DMS79 (cell line): ENCODE measurements at regions not wholly inside any gene's neighbourhood (a gene's known extent, or its start where the extent isn't known, plus 50 kb on each side); places are given as distances from the start of the nearest gene placed in this dataset.
"Not testable (repeated sequence)": the region's sequence is repeated elsewhere in the genome, so short reads cannot be mapped to it uniquely, and the experiment has no call there.

Source experiments
- DNase-seq: peaks from one replicate; lab custom pipeline; 2025; lab: John Stamatoyannopoulos, UW

- no peak for DNase-seq
These were observed 90.3 kb upstream of the TMTC4 start for GRCh38 chr13:100764937-100765336.

DNA sequence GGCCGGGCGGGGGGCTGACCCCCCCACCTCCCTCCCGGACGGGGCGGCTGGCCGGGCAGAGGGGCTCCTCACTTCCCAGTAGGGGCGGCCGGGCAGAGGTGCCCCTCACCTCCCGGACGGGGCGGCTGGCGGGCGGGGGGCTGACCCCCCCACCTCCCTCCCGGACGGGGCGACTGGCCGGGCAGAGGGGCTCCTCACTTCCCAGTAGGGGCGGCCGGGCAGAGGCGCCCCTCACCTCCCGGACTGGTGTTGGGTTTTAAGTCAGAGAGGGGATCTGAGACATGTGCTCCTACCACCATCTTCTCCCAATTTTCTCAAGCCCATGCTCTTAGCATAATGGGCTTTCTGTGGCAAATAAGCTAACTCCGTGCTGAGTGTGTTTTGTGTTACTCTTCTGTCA lies 87.5 kb upstream of the TMTC4 start:
- not testable (repeated sequence) for DNase-seq

DNA sequence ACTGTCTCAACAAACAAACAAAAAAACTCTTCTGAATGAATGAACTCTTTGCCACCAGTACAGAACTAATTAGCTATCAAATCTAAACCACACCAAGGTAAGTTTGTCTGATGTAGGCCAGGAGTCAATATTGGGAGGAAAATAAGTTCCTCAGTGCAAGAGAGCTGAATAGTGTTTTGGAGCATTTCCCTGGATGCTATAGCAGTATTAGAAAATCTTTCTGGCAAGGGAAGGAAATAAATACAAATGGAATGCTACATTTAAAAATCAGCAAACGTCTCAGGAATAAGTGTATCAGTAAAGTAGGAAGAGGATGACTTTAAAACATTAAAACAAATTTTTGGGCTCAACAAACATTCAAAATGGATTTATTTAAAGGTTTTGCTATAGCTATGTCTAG lies 81.3 kb upstream of the TMTC4 start:
- no peak for DNase-seq

GRCh38 chr13:100754459-100754858 lies 79.9 kb upstream of the TMTC4 start:
- DNase-seq: no peak

DNA sequence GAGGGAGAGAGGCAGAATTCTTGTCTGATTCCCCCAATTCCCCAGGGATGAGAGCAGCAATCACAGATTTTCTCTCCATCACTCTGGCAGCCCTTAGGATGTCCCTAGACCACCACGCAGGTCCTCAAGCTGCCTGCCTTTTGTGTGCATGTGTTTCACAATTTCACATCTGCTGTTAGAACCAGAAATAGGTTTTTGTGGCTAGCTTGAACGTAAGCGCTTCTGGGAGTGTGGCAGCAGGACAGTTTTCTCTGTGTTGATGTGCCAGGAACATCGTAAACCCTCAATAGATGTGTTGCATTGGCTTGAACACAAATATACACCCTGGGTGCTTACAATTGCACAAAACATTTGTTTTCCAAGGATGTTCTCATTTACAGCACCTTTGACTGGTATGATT lies 78.8 kb upstream of the TMTC4 start:
- no peak for DNase-seq

DNA sequence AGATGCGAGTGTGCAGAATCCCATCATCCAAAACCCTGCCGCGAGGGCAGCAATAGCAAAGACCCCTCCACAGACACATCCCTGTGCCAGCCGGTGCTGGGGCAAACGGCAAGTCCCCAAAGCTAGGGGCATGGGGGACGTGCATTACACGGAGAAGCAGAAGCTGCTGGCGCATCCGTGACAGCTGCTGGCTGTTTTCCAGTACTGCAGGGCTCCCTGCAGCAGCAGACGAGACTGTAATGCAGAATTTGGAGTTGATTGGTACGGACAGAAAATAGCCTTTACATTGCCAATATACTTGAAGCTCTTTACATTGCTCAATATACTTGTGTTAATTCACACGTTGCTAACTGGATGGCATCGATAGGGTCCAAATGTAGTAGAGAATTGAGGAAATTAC lies 77.2 kb upstream of the TMTC4 start:
- peak; percentile 39 for DNase-seq

DNA sequence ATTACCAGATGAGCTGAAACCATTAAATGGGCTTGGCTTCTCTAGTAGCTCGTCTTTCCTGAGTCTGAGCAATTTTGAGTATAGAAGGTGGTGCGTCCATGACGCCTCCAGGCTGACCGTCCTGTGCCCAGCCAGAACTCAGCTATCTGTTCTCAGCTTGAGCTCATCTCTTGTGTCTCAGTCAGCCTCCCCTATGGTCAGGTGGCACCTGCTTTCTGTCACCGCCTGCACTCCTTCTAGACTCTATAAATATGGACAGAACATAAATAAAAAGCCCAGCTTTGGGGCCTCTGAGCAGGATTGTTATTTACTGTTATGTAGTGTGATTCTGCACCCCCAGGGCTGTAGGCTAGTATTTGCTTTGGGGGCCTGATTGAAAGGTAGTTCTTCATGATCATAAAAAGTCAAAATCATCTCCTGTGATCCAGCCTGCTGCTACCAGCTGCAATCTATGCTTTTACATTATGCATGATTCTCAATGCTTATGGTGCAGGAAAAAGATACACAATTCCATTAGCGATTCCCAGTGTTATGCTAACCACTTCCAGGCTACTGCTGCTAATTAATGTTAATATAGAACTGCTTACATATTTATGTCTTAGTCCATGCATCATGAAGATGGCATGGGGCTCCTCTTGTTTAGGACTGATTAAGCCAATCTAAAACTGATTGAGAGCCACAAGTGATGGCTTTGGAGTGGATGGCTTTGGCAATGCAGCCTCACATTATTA lies 72.5 kb upstream of the TMTC4 start:
- no peak for DNase-seq

- DNase-seq: no peak
These were observed 63.7 kb upstream of the TMTC4 start for GRCh38 chr13:100738176-100738855.

DNA sequence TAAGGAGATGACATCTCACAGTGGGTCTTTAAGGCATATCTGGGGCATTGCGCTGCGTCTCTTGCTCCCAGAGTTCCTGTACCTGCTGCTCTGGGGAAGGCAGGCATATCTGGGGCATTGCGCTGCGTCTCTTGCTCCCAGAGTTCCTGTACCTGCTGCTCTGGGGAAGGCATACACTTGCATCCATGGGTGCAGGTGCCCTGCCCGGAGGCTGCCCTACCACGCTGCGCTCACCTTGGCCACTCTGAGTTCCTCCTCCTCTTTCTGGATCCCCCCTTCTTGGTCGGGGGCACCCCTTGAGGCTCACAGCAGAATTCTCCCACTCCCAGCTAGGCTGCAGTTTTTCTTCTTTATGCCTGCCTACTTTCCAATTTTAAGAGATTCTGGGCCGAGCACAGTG lies 60.9 kb upstream of the TMTC4 start:
- no peak for DNase-seq

DNA sequence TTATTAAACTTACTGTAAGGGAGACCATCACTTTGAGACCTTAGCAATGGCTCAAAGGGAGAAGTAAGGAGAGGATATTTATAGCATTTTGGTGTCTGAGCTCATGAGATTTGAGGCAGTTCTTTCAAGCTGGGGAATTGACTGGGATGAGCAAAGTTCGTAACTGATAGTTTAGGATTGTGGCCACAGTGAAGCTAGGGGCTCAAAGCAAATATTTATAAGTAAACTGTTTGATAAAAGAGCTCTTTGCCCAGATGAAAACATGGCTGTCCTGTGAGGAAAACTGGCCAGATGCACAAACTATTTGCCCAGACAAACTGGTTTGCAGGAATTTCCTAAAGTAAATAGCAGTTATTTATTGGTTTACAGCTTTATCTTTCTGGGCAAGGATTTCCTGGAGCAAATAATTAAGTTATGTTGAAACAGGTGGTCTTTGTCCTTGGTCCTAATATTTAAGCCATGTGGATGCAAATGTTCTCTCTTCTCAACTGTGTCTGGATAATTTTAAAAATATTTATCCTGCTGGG lies 59.7 kb upstream of the TMTC4 start:
- no peak for DNase-seq

GRCh38 chr13:100733261-100733660 lies 58.7 kb upstream of the TMTC4 start:
- DNase-seq: no peak

GRCh38 chr13:100728201-100728600 lies 53.6 kb upstream of the TMTC4 start:
- no peak for DNase-seq

GRCh38 chr13:100725472-100725871 lies 50.9 kb upstream of the TMTC4 start:
- no peak for DNase-seq

GRCh38 chr13:100724568-100724967 lies 50.0 kb upstream of the TMTC4 start:
- DNase-seq: no peak
